NAMALWA (cell line): ENCODE measurements at regions not wholly inside any gene's neighbourhood (a gene's known extent, or its start where the extent isn't known, plus 50 kb on each side); places are given as distances from the start of the nearest gene placed in this dataset.

ENCODE experiments used
- DNase-seq: peaks from one replicate; pipeline ENCODE4 v3.0.0-alpha.2; 2015; ENCODE audit warnings: low spot score

- DNase-seq = no peak
Measured at GRCh38 chr2:8197825-8198224, 484.0 kb upstream of the ID2 start.

- no peak for DNase-seq
Measured at GRCh38 chr2:8198766-8199382, 483.0 kb upstream of the ID2 start.

- peak; percentile 17 for DNase-seq
Measured at GRCh38 chr2:8202132-8202531, 479.7 kb upstream of the ID2 start.

- DNase-seq = no peak
Measured at GRCh38 chr2:8203364-8203763, 478.5 kb upstream of the ID2 start.

GRCh38 chr2:8204711-8205110 lies 477.1 kb upstream of the ID2 start:
- DNase-seq = no peak

GRCh38 chr2:8209494-8209893 lies 472.4 kb upstream of the ID2 start:
- no peak for DNase-seq

GRCh38 chr2:8211384-8211783 lies 470.5 kb upstream of the ID2 start:
- DNase-seq = no peak

- DNase-seq = no peak
Measured at GRCh38 chr2:8212239-8212638, 469.6 kb upstream of the ID2 start.

- DNase-seq = no peak
Measured at GRCh38 chr2:8214036-8214615, 467.7 kb upstream of the ID2 start.

- DNase-seq = no peak
Measured at GRCh38 chr2:8215159-8215863, 466.5 kb upstream of the ID2 start.

- DNase-seq = no peak
Measured at GRCh38 chr2:8215982-8216381, 465.9 kb upstream of the ID2 start.

- no peak for DNase-seq
Measured at GRCh38 chr2:8216397-8216796, 465.5 kb upstream of the ID2 start.

- DNase-seq = no peak
Measured at GRCh38 chr2:8217468-8218030, 464.3 kb upstream of the ID2 start.

- DNase-seq = no peak
Measured at GRCh38 chr2:8219096-8219495, 462.8 kb upstream of the ID2 start.

- no peak for DNase-seq
Measured at GRCh38 chr2:8219631-8220355, 462.1 kb upstream of the ID2 start.

GRCh38 chr2:8222979-8223694 lies 458.7 kb upstream of the ID2 start:
- no peak for DNase-seq

- DNase-seq = no peak
Measured at GRCh38 chr2:8223695-8224346, 458.0 kb upstream of the ID2 start.

- DNase-seq = no peak
Measured at GRCh38 chr2:8224347-8225190, 457.3 kb upstream of the ID2 start.

GRCh38 chr2:8225266-8225665 lies 456.6 kb upstream of the ID2 start:
- no peak for DNase-seq

GRCh38 chr2:8225798-8226197 lies 456.1 kb upstream of the ID2 start:
- DNase-seq = no peak
